ENCODE measurements at regions not wholly inside any gene's neighbourhood (a gene's known extent, or its start where the extent isn't known, plus 50 kb on each side); places are given as distances from the start of the nearest gene placed in this dataset.
"Not testable (repeated sequence)": the region's sequence is repeated elsewhere in the genome, so short reads cannot be mapped to it uniquely, and the experiment has no call there.

GRCh38 chr16:16924613-16925012 lies 545.7 kb downstream of the NPIPA7 start:
- DNase-seq (ENCODE audit: extremely low read depth, low read depth) = no peak
- H3K4me3 ChIP-seq (replicated peaks; ENCODE audit: low read depth, low read length) = no peak overlapping the region
- no peak for TF ChIP-seq CTCF (IDR thresholded peaks at IDR 0.05; ENCODE audit: low read depth, low read length, missing control alignments)

GRCh38 chr16:16925432-16925831 lies 545.3 kb downstream of the XYLT1 start:
- TF ChIP-seq CTCF (IDR thresholded peaks at IDR 0.05; ENCODE audit: low read depth, low read length, missing control alignments) = no peak
- DNase-seq (ENCODE audit: extremely low read depth, low read depth) = no peak
- no peak overlapping the region for H3K4me3 ChIP-seq (replicated peaks; ENCODE audit: low read depth, low read length)

DNA sequence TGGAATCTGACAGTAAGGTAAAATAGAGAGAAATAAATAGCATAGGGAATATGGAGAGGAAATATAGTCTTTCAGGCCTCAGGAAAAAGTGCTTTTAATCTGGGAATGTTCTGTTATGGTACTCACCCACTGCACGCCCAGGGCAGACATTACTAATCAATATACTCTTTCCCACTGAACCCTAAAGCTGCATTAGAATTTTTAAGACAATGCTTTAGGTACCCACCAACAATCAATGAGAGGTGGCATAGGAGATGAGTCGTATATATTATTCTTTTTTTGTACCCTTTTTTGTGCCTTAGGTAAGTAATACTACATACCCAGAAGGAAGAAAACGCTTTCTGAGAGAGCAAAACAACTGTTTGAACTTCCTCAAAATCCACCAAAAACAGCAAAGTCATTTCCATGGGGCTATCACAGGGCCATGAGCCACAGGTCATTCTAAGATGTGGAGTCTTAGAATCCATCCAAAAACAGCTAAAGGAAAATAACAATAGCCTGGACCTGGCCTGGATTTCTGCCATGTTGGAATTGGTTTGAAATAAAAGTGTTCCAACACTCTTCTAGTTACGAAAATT lies 542.1 kb downstream of the XYLT1 start:
- no peak overlapping the region for H3K4me3 ChIP-seq (replicated peaks; ENCODE audit: low read depth, low read length)
- no peak for DNase-seq (ENCODE audit: extremely low read depth, low read depth)
- no peak for TF ChIP-seq CTCF (IDR thresholded peaks at IDR 0.05; ENCODE audit: low read depth, low read length, missing control alignments)

DNA sequence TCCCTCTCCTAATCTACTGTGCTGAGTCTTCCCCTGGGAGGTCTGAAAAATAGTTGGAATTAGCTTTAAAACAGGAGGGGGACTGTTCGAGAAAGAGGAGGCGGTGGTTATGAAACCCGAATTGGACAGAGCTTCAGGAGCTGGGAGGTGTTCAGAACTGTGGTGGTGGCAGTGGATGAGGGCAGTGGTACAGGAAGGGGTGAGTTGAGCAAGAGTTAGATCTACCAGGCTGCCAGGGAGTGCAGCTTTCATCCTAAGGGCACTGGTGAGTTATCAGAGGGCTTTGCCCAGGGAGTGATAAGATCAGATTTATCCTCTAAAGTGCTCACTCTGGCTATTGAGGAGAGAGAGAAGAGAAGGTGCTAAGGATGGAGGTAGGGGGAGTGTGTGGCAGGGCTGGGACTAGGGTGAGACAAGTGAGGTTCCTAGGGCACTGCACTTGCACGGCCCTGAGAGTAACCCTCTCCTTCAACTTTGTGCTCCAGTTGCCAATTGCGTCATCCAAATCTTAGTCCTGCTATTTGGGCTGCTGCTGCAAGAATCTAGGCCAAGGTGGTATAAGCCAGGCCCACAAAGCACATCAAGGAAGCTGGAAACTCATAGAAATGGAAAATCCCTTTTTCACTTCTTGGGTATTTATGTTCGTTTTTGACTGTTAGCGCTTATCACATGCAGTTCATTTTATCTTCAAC lies 540.3 kb downstream of the XYLT1 start:
- H3K4me3 ChIP-seq (replicated peaks; ENCODE audit: low read depth, low read length) = no peak overlapping the region
- DNase-seq (ENCODE audit: extremely low read depth, low read depth) = no peak
- no peak for TF ChIP-seq CTCF (IDR thresholded peaks at IDR 0.05; ENCODE audit: low read depth, low read length, missing control alignments)

DNA sequence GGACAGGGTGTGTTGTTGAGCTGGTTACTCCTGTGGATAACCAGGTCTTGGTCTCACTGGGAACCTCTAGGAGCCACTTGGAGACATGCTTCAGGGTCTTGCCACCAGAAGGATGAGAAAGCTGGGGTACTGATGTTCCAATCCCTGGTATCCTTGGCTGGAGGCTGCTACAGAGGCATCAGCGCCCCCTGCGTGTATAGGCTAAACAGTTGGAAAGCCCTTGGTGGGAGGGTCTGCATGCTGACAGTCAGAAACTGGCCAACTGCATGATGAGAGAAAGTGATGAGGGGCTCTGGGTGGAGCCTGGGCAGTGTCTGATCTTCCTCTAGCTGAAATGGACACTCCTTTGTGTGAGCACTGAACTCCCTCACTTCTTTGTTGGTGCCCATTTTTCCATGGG lies 536.9 kb downstream of the XYLT1 start:
- no peak overlapping the region for H3K4me3 ChIP-seq (replicated peaks; ENCODE audit: low read depth, low read length)
- TF ChIP-seq CTCF (IDR thresholded peaks at IDR 0.05; ENCODE audit: low read depth, low read length, missing control alignments) = no peak
- no peak for DNase-seq (ENCODE audit: extremely low read depth, low read depth)

- no peak for TF ChIP-seq CTCF (IDR thresholded peaks at IDR 0.05; ENCODE audit: low read depth, low read length, missing control alignments)
- DNase-seq (ENCODE audit: extremely low read depth, low read depth) = no peak
- no peak overlapping the region for H3K4me3 ChIP-seq (replicated peaks; ENCODE audit: low read depth, low read length)
These were observed 536.1 kb downstream of the XYLT1 start for GRCh38 chr16:16934660-16935059.

DNA sequence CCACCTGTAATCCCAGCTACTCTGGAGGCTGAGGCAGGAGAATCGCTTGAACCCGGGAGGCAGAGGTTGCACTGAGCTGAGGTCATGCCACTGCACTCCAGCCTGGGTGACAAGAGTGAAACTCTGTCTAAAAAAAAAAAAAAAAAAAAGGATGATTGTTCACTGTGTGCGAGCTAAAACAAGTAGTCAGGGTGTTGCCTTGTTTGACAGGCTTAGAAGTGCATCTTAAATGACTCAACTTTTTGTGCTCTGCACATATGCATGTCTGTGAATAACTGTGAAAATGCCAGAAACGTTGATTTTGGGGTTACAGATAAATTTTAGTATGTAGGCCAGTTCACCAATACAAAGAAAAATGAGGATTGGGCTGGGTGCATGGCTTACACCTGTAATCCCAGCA lies 534.9 kb downstream of the XYLT1 start:
- not testable (repeated sequence) for DNase-seq (ENCODE audit: extremely low read depth, low read depth); H3K4me3 ChIP-seq (replicated peaks; ENCODE audit: low read depth, low read length)
